Activated CD8-positive, alpha-beta T cell treated with anti-CD3 and anti-CD28 coated beads, Interleukin-2, amount 10 ng/mL, durations not matched to agents 7 days and 5 days (primary cell): ENCODE measurements at regions not wholly inside any gene's neighbourhood (a gene's known extent, or its start where the extent isn't known, plus 50 kb on each side); places are given as distances from the start of the nearest gene placed in this dataset.

Source experiments
- ATAC-seq: fragments of 150-1000 bp; cut with Tn5 transposase; one replicate; pipeline ENCODE4 v1.10.0; 2021; ENCODE audit warnings: moderate library complexity
- CTCF ChIA-PET: fragments of 350-600 bp; sonication (Branson Sonifier 250); formaldehyde crosslinking; loops from one replicate; lab custom pipeline; 2021; ENCODE audit warnings: antibody characterized with exemption; lab: Charles Lee
- POLR2A ChIA-PET: fragments of 350-600 bp; sonication (Branson Sonifier 250); formaldehyde crosslinking; loops from one replicate; lab custom pipeline; 2021; ENCODE audit warnings: antibody characterized with exemption; lab: Charles Lee
- DNase-seq: peaks from one replicate; pipeline ENCODE4 v3.0.0-alpha.2; 2020
- H3K27ac Mint-ChIP-seq: one replicate; pipeline ENCODE4 v1.8.0; 2021; ENCODE audit warnings: mild to moderate bottlenecking, mixed read lengths
- H3K27me3 Mint-ChIP-seq: one replicate; pipeline ENCODE4 v1.8.0; 2021; ENCODE audit warnings: low read depth, mixed read lengths
- H3K36me3 Mint-ChIP-seq: one replicate; pipeline ENCODE4 v1.8.0; 2021; ENCODE audit warnings: low read depth, mixed read lengths
- H3K4me1 Mint-ChIP-seq: one replicate; pipeline ENCODE4 v1.8.0; 2021; ENCODE audit warnings: low read depth, mixed read lengths
- H3K4me3 Mint-ChIP-seq: one replicate; pipeline ENCODE4 v1.8.0; 2021; ENCODE audit warnings: mild to moderate bottlenecking, mixed read lengths
- H3K9me3 Mint-ChIP-seq: one replicate; pipeline ENCODE4 v1.8.0; 2022; ENCODE audit warnings: mixed read lengths; ENCODE audit not compliant: insufficient read depth

- CTCF ChIA-PET = no interaction called here
- POLR2A ChIA-PET = no interaction called here
- no peak overlapping the region for H3K27ac Mint-ChIP-seq
- DNase-seq (no peak), ATAC-seq (no peak)
- no peaks in the 10 kb centered on the region for H3K4me1 Mint-ChIP-seq
- H3K27me3 Mint-ChIP-seq = no peaks in the 10 kb centered on the region
- H3K4me3 Mint-ChIP-seq = no peak overlapping the region
- no peaks in the 10 kb centered on the region for H3K36me3 Mint-ChIP-seq
- no peaks in the 10 kb centered on the region for H3K9me3 Mint-ChIP-seq
These were observed 797.7 kb upstream of the EDIL3 start for GRCh38 chr5:85182344-85182743.

- ChIA-PET CTCF (no interaction called here), POLR2A (no interaction called here)
- Mint-ChIP-seq H3K9me3 (no peaks in the 10 kb centered on the region), H3K27me3 (no peaks in the 10 kb centered on the region), H3K27ac (no peak overlapping the region), H3K4me1 (no peaks in the 10 kb centered on the region), H3K36me3 (no peaks in the 10 kb centered on the region), H3K4me3 (no peak overlapping the region)
- ATAC-seq (no peak), DNase-seq (no peak)
These were observed 819.6 kb upstream of the EDIL3 start for GRCh38 chr5:85204289-85204688.

DNA sequence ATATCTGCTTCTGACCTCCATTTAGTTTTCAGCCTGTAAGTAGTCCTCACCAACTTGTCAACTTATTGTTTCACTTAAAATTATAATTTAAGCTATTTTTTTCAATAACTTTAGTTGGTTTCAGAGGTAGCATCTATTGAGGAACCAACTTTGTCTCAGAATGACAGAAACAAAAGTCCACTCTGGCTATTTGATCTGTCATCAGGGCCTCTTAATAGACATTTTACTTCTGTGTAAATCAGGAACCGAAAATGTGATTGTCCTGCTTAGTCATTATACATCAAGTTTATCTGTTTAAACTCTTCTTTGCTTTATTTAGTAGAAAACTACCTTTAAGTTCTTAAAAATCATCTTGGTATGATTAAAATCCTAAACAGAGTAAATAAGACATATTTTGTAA is 820.8 kb upstream of the EDIL3 start:
- ATAC-seq (no peak), DNase-seq (no peak)
- no peaks in the 10 kb centered on the region for H3K4me1 Mint-ChIP-seq
- no peak overlapping the region for H3K4me3 Mint-ChIP-seq
- no peaks in the 10 kb centered on the region for H3K36me3 Mint-ChIP-seq
- H3K27ac Mint-ChIP-seq = no peak overlapping the region
- H3K9me3 Mint-ChIP-seq = no peaks in the 10 kb centered on the region
- ChIA-PET CTCF (no interaction called here), POLR2A (no interaction called here)
- no peaks in the 10 kb centered on the region for H3K27me3 Mint-ChIP-seq

DNA sequence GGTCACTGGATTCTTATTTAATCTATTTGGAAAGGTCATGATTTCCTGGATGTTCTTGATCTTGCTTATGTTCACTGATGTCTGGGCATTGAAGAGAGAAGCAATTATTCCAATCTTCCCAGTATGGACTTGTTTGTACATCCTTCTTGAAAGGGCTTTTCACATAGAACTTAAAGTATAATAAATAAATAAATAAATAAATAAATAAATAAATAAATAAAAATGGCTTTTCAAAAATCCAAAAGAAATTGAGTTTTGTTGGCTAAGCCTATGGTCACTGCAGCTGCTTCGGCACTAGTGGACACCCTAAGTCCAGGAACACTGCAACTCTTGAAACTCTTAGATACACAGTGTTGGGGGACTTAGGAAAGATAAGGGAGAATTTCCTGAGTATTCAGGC is 840.7 kb upstream of the EDIL3 start:
- ATAC-seq = no peak
- ChIA-PET CTCF (no interaction called here), POLR2A (no interaction called here)
- Mint-ChIP-seq H3K27me3 (no peaks in the 10 kb centered on the region), H3K36me3 (no peaks in the 10 kb centered on the region), H3K27ac (no peak overlapping the region), H3K9me3 (no peaks in the 10 kb centered on the region), H3K4me1 (no peaks in the 10 kb centered on the region), H3K4me3 (no peak overlapping the region)
- no peak for DNase-seq

DNA sequence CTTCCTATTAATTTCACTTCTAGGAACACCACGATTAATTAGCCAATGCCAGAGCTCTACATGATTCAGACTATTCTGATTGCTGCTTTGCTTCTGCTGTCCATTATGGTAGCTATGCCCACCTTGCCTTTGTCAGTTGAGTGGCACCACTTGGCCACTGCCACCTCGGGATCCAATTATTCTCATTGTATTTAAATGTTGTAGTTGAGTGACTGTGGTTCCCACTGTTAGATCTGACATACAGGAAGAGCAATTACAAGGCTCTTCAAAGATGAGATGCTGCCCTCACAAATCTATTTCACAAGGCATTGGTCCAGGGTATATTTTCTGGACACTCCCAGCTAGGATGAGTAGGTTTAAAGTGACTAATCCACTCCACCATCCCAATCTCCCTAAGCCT is 864.5 kb upstream of the EDIL3 start:
- H3K4me3 Mint-ChIP-seq = no peak overlapping the region
- H3K27ac Mint-ChIP-seq = no peak overlapping the region
- no peak for DNase-seq
- H3K36me3 Mint-ChIP-seq = no peaks in the 10 kb centered on the region
- POLR2A ChIA-PET = no interaction called here
- CTCF ChIA-PET = no interaction called here
- peaks cover 14% of the 10 kb centered on the region for H3K9me3 Mint-ChIP-seq
- H3K27me3 Mint-ChIP-seq = no peaks in the 10 kb centered on the region
- ATAC-seq = no peak
- H3K4me1 Mint-ChIP-seq = no peaks in the 10 kb centered on the region

DNA sequence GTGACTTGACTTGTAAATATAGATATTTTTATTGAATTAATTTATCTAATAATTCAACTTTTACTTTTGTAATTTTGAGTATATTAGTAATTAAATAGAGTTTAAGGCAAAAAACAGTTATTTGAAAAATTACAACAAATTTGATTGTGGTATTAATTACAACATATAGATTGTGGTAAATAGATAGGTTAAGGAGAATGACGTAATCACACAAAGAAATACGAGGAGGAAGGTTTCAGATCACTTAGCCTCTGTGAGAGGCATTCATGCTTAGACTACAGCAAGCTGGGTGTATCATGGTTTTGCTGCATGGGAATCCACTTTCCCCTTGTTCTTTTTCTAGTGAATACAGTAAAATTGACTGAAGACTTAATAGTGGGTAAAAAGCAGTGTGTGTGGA is 878.4 kb upstream of the EDIL3 start:
- ChIA-PET CTCF (no interaction called here), POLR2A (no interaction called here)
- no peaks in the 10 kb centered on the region for H3K4me1 Mint-ChIP-seq

GRCh38 chr5:85266692-85267091 is 882.0 kb upstream of the EDIL3 start:
- H3K36me3 Mint-ChIP-seq = no peaks in the 10 kb centered on the region
- DNase-seq (no peak), ATAC-seq (no peak)
- no peaks in the 10 kb centered on the region for H3K9me3 Mint-ChIP-seq
- no peaks in the 10 kb centered on the region for H3K4me1 Mint-ChIP-seq
- no peaks in the 10 kb centered on the region for H3K27me3 Mint-ChIP-seq
- no peak overlapping the region for H3K4me3 Mint-ChIP-seq
- CTCF ChIA-PET = no interaction called here
- no peak overlapping the region for H3K27ac Mint-ChIP-seq
- POLR2A ChIA-PET = no interaction called here

More for the DNA sequence above, 878.4 kb upstream of the EDIL3 start:
- H3K9me3 Mint-ChIP-seq = no peaks in the 10 kb centered on the region
- DNase-seq (no peak), ATAC-seq (no peak)
- no peak overlapping the region for H3K27ac Mint-ChIP-seq
- H3K27me3 Mint-ChIP-seq = no peaks in the 10 kb centered on the region
- H3K4me3 Mint-ChIP-seq = no peak overlapping the region
- no peaks in the 10 kb centered on the region for H3K36me3 Mint-ChIP-seq

GRCh38 chr5:85268194-85268593 is 883.5 kb upstream of the EDIL3 start:
- Mint-ChIP-seq H3K4me3 (no peak overlapping the region), H3K27ac (no peak overlapping the region), H3K4me1 (no peaks in the 10 kb centered on the region), H3K36me3 (no peaks in the 10 kb centered on the region), H3K9me3 (no peaks in the 10 kb centered on the region), H3K27me3 (no peaks in the 10 kb centered on the region)
- ChIA-PET CTCF (no interaction called here), POLR2A (no interaction called here)
- ATAC-seq = no peak
- DNase-seq = no peak

- no peak for DNase-seq
- Mint-ChIP-seq H3K36me3 (no peaks in the 10 kb centered on the region), H3K27me3 (no peaks in the 10 kb centered on the region), H3K4me3 (no peak overlapping the region), H3K27ac (no peak overlapping the region), H3K9me3 (peaks cover 3% of the 10 kb centered on the region), H3K4me1 (no peaks in the 10 kb centered on the region)
- no peak for ATAC-seq
- ChIA-PET POLR2A (no interaction called here), CTCF (no interaction called here)
These were observed 893.5 kb upstream of the EDIL3 start for GRCh38 chr5:85278193-85278592.

- Mint-ChIP-seq H3K4me3 (no peak overlapping the region), H3K9me3 (peaks cover 11% of the 10 kb centered on the region), H3K36me3 (no peaks in the 10 kb centered on the region), H3K27me3 (no peaks in the 10 kb centered on the region), H3K27ac (no peak overlapping the region), H3K4me1 (no peaks in the 10 kb centered on the region)
- ChIA-PET POLR2A (no interaction called here), CTCF (no interaction called here)
- ATAC-seq (no peak), DNase-seq (no peak)
These were observed 904.2 kb upstream of the EDIL3 start for GRCh38 chr5:85288914-85289313.

- no peaks in the 10 kb centered on the region for H3K27me3 Mint-ChIP-seq
- H3K4me1 Mint-ChIP-seq = no peaks in the 10 kb centered on the region
- H3K27ac Mint-ChIP-seq = no peak overlapping the region
- H3K9me3 Mint-ChIP-seq = peaks cover 6% of the 10 kb centered on the region
- CTCF ChIA-PET = no interaction called here
- POLR2A ChIA-PET = no interaction called here
- no peak for DNase-seq
- no peak for ATAC-seq
- no peak overlapping the region for H3K4me3 Mint-ChIP-seq
- no peaks in the 10 kb centered on the region for H3K36me3 Mint-ChIP-seq
These were observed 908.6 kb upstream of the EDIL3 start for GRCh38 chr5:85293145-85293785.

DNA sequence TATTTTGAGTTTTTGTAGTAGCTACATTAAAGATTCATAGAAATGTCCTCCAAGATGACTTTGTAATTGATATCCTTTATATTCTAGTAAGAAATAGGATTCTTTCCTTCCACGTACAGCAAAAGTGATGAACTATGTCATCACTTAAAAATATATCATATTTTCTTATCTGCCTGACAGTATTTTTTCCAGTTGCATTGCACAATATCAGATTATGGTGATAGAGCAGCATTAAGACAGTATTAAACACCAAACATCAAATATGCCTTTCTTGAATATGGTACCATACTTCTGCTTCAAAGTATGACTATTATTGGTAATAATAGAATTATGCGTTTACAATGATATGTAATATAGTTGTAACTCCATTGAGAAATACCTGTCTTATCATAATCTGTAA is 919.8 kb upstream of the EDIL3 start:
- Mint-ChIP-seq H3K27ac (no peak overlapping the region), H3K4me1 (no peaks in the 10 kb centered on the region), H3K4me3 (no peak overlapping the region), H3K27me3 (no peaks in the 10 kb centered on the region), H3K36me3 (no peaks in the 10 kb centered on the region), H3K9me3 (peaks cover 3% of the 10 kb centered on the region)
- no peak for ATAC-seq
- CTCF ChIA-PET = no interaction called here
- DNase-seq = no peak
- POLR2A ChIA-PET = no interaction called here

- DNase-seq = no peak
- H3K4me3 Mint-ChIP-seq = no peak overlapping the region
- no peak for ATAC-seq
- no peak overlapping the region for H3K27ac Mint-ChIP-seq
- CTCF ChIA-PET = no interaction called here
- no peaks in the 10 kb centered on the region for H3K36me3 Mint-ChIP-seq
- no peaks in the 10 kb centered on the region for H3K27me3 Mint-ChIP-seq
- no peaks in the 10 kb centered on the region for H3K4me1 Mint-ChIP-seq
- H3K9me3 Mint-ChIP-seq = peaks cover 3% of the 10 kb centered on the region
- POLR2A ChIA-PET = no interaction called here
These were observed 921.1 kb upstream of the EDIL3 start for GRCh38 chr5:85305766-85306165.
